Brain microvascular endothelial cell (primary cell): ENCODE measurements at regions not wholly inside any gene's neighbourhood (a gene's known extent, or its start where the extent isn't known, plus 50 kb on each side); places are given as distances from the start of the nearest gene placed in this dataset.
"Not testable (repeated sequence)": the region's sequence is repeated elsewhere in the genome, so short reads cannot be mapped to it uniquely, and the experiment has no call there.

Experiments
- DNase-seq: peaks from one replicate; pipeline ENCODE4 v3.0.0-alpha.2; 2020
- H3K27ac ChIP-seq: fragments of 250-450 bp; sonication (Bioruptor Pico); 2 replicates; pipeline ENCODE4 v1.5.1; 2020; ENCODE audit warnings: mild to moderate bottlenecking, moderate library complexity
- H3K27me3 ChIP-seq: fragments of 250-450 bp; sonication (Bioruptor Pico); replicated peaks from 2 replicates; pipeline ENCODE4 v1.5.1; 2020; ENCODE audit warnings: mild to moderate bottlenecking
- H3K36me3 ChIP-seq: fragments of 250-450 bp; sonication (Bioruptor Pico); replicated peaks from 2 replicates; pipeline ENCODE4 v1.5.1; 2020; ENCODE audit warnings: mild to moderate bottlenecking
- H3K4me3 ChIP-seq: 2 replicates; pipeline ENCODE4 v1.5.1; 2011; ENCODE audit warnings: low read depth, mild to moderate bottlenecking, control low read depth, low read length, moderate library complexity
- CTCF ChIP-seq: IDR thresholded peaks from 2 replicates; pipeline ENCODE4 v1.5.1; 2011; ENCODE audit warnings: low read depth, mild to moderate bottlenecking, moderate library complexity, low read length, control low read depth, inconsistent platforms; ENCODE audit errors: missing control alignments
- in situ Hi-C: cut with HindIII; loops from 2 replicates; pipeline ENCODE4 v1.10.0; 2017; ENCODE audit warnings: low sequenced_read_pairs, low pct_ligation_motif_present

DNA sequence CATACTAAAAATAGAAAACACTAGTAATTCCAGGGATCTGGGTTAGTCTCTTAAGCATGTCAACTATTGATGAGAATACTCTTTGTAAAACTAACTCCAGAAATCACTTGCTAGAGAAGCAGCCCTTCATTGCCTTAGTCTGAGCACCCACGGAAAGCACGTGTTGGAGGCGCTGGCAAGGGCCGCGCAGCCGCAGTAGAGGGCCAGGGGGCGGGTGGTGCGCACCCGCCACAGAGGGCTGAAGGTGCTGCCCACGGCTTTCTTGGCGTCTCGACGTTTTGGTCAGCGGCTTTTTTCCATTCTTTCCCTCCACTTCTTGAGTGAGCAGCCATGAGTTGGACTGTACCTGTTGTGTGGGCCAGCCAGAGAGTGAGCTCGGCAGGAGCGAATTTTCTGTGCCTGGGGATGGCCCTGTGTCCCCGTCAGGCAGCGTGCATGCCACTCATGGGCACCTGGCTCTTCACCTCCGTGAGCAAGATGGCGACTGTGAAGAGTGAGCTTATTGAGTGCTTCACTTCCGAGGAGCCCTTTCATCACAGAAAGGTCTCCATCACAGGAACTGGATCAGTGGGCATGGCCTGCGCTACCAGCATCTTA, 68.4 kb upstream of the PPM1H start:
- no peaks in the 10 kb centered on the region for H3K36me3 ChIP-seq
- DNase-seq, result no peak
- H3K4me3 ChIP-seq, result no peak overlapping the region
- H3K27ac ChIP-seq, result no peak overlapping the region
- in situ Hi-C loops, result no loop called here
- TF ChIP-seq CTCF, result no peak
- no peaks in the 10 kb centered on the region for H3K27me3 ChIP-seq

- DNase-seq, H3K36me3 ChIP-seq, H3K27me3 ChIP-seq, H3K4me3 ChIP-seq, H3K27ac ChIP-seq, in situ Hi-C loops: not testable (repeated sequence)
Measured at GRCh38 chr12:63002059-63002458, 67.1 kb upstream of the PPM1H start.

DNA sequence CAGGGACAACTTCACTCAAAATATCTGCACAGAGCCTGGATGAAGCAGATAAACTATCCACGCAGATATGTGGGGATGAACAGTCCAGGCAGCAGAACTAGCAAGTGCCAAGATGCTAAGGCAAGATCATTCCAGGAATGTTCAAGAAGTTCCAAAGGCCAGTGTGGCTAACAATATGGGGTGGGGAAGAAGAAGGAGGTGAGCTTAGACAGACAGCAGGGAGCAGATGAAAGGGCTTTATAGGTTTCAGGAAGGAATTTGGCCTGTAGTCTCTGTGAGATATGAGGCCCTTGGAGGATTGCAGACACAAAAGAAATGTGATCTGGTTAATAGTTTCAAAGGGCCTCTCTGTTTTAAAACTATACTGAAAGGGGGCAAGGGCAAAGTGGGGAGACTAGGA, 63.5 kb upstream of the PPM1H start:
- Histone ChIP-seq H3K4me3 (no peak overlapping the region), H3K27ac (no peak overlapping the region), H3K27me3 (no peaks in the 10 kb centered on the region), H3K36me3 (no peaks in the 10 kb centered on the region)
- no peak for TF ChIP-seq CTCF
- DNase-seq, result no peak
- in situ Hi-C loops, result no loop called here

DNA sequence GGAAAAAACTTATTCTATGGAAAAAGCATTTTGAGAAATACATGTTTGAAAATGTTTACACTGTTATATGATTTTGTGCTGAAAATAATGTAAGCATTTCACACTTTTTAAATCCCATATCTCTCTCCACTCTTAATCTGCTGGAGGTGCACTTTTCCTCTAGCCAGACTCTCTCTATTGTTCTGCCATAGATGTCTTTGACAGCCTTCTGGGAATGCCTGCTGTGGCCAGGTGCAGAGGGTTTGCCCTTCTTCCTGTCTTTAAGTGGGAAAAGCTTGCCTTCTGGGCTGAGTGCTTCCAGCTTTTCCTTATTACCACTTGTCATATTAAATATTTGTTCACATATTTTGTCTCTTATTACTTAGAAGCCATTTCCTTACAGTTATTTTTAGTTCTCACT, 60.1 kb upstream of the PPM1H start:
- Histone ChIP-seq H3K36me3 (no peaks in the 10 kb centered on the region), H3K27me3 (no peaks in the 10 kb centered on the region), H3K4me3 (no peak overlapping the region), H3K27ac (no peak overlapping the region)
- in situ Hi-C loops, result no loop called here
- no peak for TF ChIP-seq CTCF
- DNase-seq, result no peak

DNA sequence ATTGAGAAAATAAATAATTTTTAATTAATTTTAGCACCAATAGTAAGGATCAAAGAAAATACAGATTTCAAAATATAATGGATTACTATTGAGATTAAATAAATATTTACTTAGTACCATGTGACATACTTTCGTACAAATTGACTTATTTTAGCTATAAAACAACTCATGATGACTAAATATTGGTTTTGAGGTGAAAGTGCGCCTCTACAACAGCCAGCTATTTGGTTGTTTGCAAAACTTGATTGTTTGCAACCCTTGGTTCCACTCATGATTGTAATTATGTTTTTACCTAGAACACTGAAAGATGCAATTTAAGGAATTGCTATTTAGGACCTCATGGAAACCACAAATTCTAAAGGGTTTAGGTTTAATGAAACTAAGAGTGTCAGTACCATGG, 51.9 kb upstream of the PPM1H start:
- Histone ChIP-seq H3K36me3 (no peaks in the 10 kb centered on the region), H3K4me3 (no peak overlapping the region), H3K27ac (no peak overlapping the region), H3K27me3 (no peaks in the 10 kb centered on the region)
- no peak for DNase-seq
- in situ Hi-C loops, result no loop called here
- no peak for TF ChIP-seq CTCF
